Transverse colon (tissue), 4 donors: ENCODE measurements at regions not wholly inside any gene's neighbourhood (a gene's known extent, or its start where the extent isn't known, plus 50 kb on each side); places are given as distances from the start of the nearest gene placed in this dataset.

ENCODE experiments used
- CTCF ChIP-seq, 5 experiments: fragments of 200-600 bp in 3 of 5; fragments of 450-650 bp in 2 of 5; sonication (generic) in 3 of 5; IDR thresholded peaks; 1 replicate in 2 of 5; 2 replicates in 3 of 5; pipeline ENCODE4 v1.5.1; 2016 to 2017; ENCODE audit warnings: antibody characterized with exemption in 5 of 5, inconsistent platforms in 3 of 5, mild to moderate bottlenecking in 2 of 5, moderate library complexity in 1 of 5
- POLR2A ChIP-seq: fragments of 450-650 bp; IDR thresholded peaks from one replicate; pipeline ENCODE4 v1.6.1; 2016; ENCODE audit warnings: antibody characterized with exemption, mild to moderate bottlenecking, moderate library complexity
- POLR2AphosphoS5 ChIP-seq, 3 donors: sonication (generic); formaldehyde crosslinking; IDR thresholded peaks; one replicate each; pipeline ENCODE4 v1.6.1; 2016; ENCODE audit warnings: antibody characterized with exemption in 3 of 3

- TF ChIP-seq CTCF (IDR thresholded peaks at IDR 0.05) (no peak), POLR2A (no peak), POLR2AphosphoS5 (IDR thresholded peaks at IDR 0.05) (no peak)
Observed at GRCh38 chr22:46033256-46034200, 56.6 kb upstream of the WNT7B start.
